ENCODE measurements at regions not wholly inside any gene's neighbourhood (a gene's known extent, or its start where the extent isn't known, plus 50 kb on each side); places are given as distances from the start of the nearest gene placed in this dataset.

- Histone ChIP-seq H3K27me3 (replicated peaks) (no peaks in the 10 kb centered on the region), H3K4me3 (ENCODE audit: low read depth, low read length) (no peak overlapping the region), H3K27ac (no peak overlapping the region), H3K36me3 (replicated peaks) (no peaks in the 10 kb centered on the region)
- no peak for TF ChIP-seq CTCF (IDR thresholded peaks at IDR 0.05; ENCODE audit: low read depth, low read length, missing control alignments)
- DNase-seq: no peak
- in situ Hi-C loops (cut with HindIII; ENCODE audit: low pct_ligation_motif_present, low sequenced_read_pairs): no loop called here
Observed at GRCh38 chr1:218887141-218887925, 286.3 kb upstream of the LYPLAL1 start.

- in situ Hi-C loops (cut with HindIII; ENCODE audit: low pct_ligation_motif_present, low sequenced_read_pairs): no loop called here
- Histone ChIP-seq H3K27me3 (replicated peaks) (no peaks in the 10 kb centered on the region), H3K36me3 (replicated peaks) (no peaks in the 10 kb centered on the region), H3K4me3 (ENCODE audit: low read depth, low read length) (no peak overlapping the region), H3K27ac (no peak overlapping the region)
- no peak for TF ChIP-seq CTCF (IDR thresholded peaks at IDR 0.05; ENCODE audit: low read depth, low read length, missing control alignments)
- DNase-seq: no peak
Observed at GRCh38 chr1:218890451-218890850, 283.2 kb upstream of the LYPLAL1 start.

- no peak for TF ChIP-seq CTCF (IDR thresholded peaks at IDR 0.05; ENCODE audit: low read depth, low read length, missing control alignments)
- Histone ChIP-seq H3K36me3 (replicated peaks) (no peaks in the 10 kb centered on the region), H3K27me3 (replicated peaks) (no peaks in the 10 kb centered on the region), H3K27ac (no peak overlapping the region), H3K4me3 (ENCODE audit: low read depth, low read length) (no peak overlapping the region)
- no peak for DNase-seq
- in situ Hi-C loops (cut with HindIII; ENCODE audit: low pct_ligation_motif_present, low sequenced_read_pairs): no loop called here
Observed at GRCh38 chr1:218891577-218891976, 282.1 kb upstream of the LYPLAL1 start.

GRCh38 chr1:218895064-218895587 lies 278.6 kb upstream of the LYPLAL1 start:
- no peak overlapping the region for H3K27ac ChIP-seq
- no peak overlapping the region for H3K4me3 ChIP-seq (ENCODE audit: low read depth, low read length)
- no peaks in the 10 kb centered on the region for H3K36me3 ChIP-seq (replicated peaks)
- H3K27me3 ChIP-seq (replicated peaks): no peaks in the 10 kb centered on the region
- in situ Hi-C loops (cut with HindIII; ENCODE audit: low pct_ligation_motif_present, low sequenced_read_pairs): no loop called here
- DNase-seq: no peak
- TF ChIP-seq CTCF (IDR thresholded peaks at IDR 0.05; ENCODE audit: low read depth, low read length, missing control alignments): no peak

GRCh38 chr1:218896202-218896601 lies 277.5 kb upstream of the LYPLAL1 start:
- no peak for TF ChIP-seq CTCF (IDR thresholded peaks at IDR 0.05; ENCODE audit: low read depth, low read length, missing control alignments)
- in situ Hi-C loops (cut with HindIII; ENCODE audit: low pct_ligation_motif_present, low sequenced_read_pairs): no loop called here
- H3K27ac ChIP-seq: no peak overlapping the region
- H3K4me3 ChIP-seq (ENCODE audit: low read depth, low read length): no peak overlapping the region
- H3K36me3 ChIP-seq (replicated peaks): no peaks in the 10 kb centered on the region
- DNase-seq: no peak
- no peaks in the 10 kb centered on the region for H3K27me3 ChIP-seq (replicated peaks)
